IMR-90 (cell line): ENCODE measurements at regions not wholly inside any gene's neighbourhood (a gene's known extent, or its start where the extent isn't known, plus 50 kb on each side); places are given as distances from the start of the nearest gene placed in this dataset.
A peak's percentile ranks its signal among the peaks of the same experiment; 100 is the strongest.

Experiments used
- ATAC-seq: fragments of 200-7000 bp; cut with Tn5 transposase; 2 replicates; pipeline ENCODE4 v1.9.1; 2020; ENCODE audit warnings: low read depth, mild to moderate bottlenecking, moderate library complexity
- BruUV-seq: library from RNA; stranded (reverse); fragments of 400-500 nt; replicated peaks from 2 replicates; lab custom pipeline; 2021; lab: Mats Ljungman, UMichigan
- CTCF ChIA-PET: fragments of 300-600 bp; formaldehyde crosslinking; extraction: SDS; loops from one replicate; lab custom pipeline; 2021; ENCODE audit warnings: antibody characterized with exemption; lab: Yijun Ruan, JAX
- POLR2A ChIA-PET: fragments of 300-600 bp; sonication (Branson Sonifier 250); formaldehyde crosslinking; loops from one replicate; lab custom pipeline; 2022; ENCODE audit warnings: antibody characterized with exemption; ENCODE audit not compliant: unreplicated experiment; lab: Charles Lee
- DNase-seq: peaks from one replicate; pipeline ENCODE4 v3.0.0; 2013
- H2AFZ ChIP-seq: replicated peaks from 2 replicates; pipeline ENCODE3; 2013; ENCODE audit warnings: low read length, mild to moderate bottlenecking; ENCODE audit not compliant: poor library complexity
- H2AK5ac ChIP-seq: 2 replicates; pipeline ENCODE4 v1.6.1; 2013; ENCODE audit warnings: low read depth, low read length, inconsistent platforms
- H2AK9ac ChIP-seq: replicated peaks from 2 replicates; pipeline ENCODE3; 2013; ENCODE audit warnings: mild to moderate bottlenecking, low read depth, low read length, moderate library complexity; ENCODE audit not compliant: poor library complexity
- H2BK120ac ChIP-seq: 2 replicates; pipeline ENCODE4 v1.6.1; 2013; ENCODE audit warnings: low read depth, low read length, inconsistent platforms
- H2BK15ac ChIP-seq: 3 replicates; pipeline ENCODE4 v1.6.1; 2013; ENCODE audit warnings: low read depth, low read length, inconsistent platforms
- H2BK20ac ChIP-seq: 2 replicates; pipeline ENCODE4 v1.6.1; 2013; ENCODE audit warnings: low read depth, mild to moderate bottlenecking, inconsistent platforms, low read length, moderate library complexity
- H2BK5ac ChIP-seq: 2 replicates; pipeline ENCODE4 v1.6.1; 2013; ENCODE audit warnings: mild to moderate bottlenecking, low read depth, low read length, inconsistent platforms; ENCODE audit not compliant: poor library complexity, severe bottlenecking
- H3K14ac ChIP-seq: replicated peaks from 2 replicates; pipeline ENCODE4 v1.6.1; 2013; ENCODE audit warnings: low read depth, low read length, inconsistent platforms
- H3K18ac ChIP-seq: 2 replicates; pipeline ENCODE4 v1.6.1; 2013; ENCODE audit warnings: low read depth, low read length, control low read depth
- H3K23ac ChIP-seq: 2 replicates; pipeline ENCODE4 v1.6.1; 2013; ENCODE audit warnings: low read depth, low read length, inconsistent platforms
- H3K27ac ChIP-seq: 2 replicates; pipeline ENCODE4 v1.5.1; 2013; ENCODE audit warnings: mild to moderate bottlenecking, control low read depth, low read length; ENCODE audit not compliant: insufficient read depth
- H3K27me3 ChIP-seq: 2 replicates; pipeline ENCODE4 v1.6.1; 2013; ENCODE audit warnings: low read length; ENCODE audit not compliant: control insufficient read depth, insufficient read depth
- H3K36me3 ChIP-seq: 2 replicates; pipeline ENCODE4 v1.6.1; 2013; ENCODE audit warnings: low read length, mixed read lengths; ENCODE audit not compliant: control insufficient read depth, insufficient read depth
- H3K4ac ChIP-seq: 2 replicates; pipeline ENCODE4 v1.6.1; 2013; ENCODE audit warnings: low read depth, low read length, inconsistent platforms
- H3K4me1 ChIP-seq: 2 replicates; pipeline ENCODE4 v1.6.1; 2013; ENCODE audit warnings: low read length, mixed read lengths; ENCODE audit not compliant: control insufficient read depth, insufficient read depth
- H3K4me2 ChIP-seq: 2 replicates; pipeline ENCODE4 v1.6.1; 2013; ENCODE audit warnings: low read depth, mild to moderate bottlenecking, control low read depth, low read length, moderate library complexity
- H3K4me3 ChIP-seq: 2 replicates; pipeline ENCODE4 v1.5.1; 2013; ENCODE audit warnings: low read depth, mild to moderate bottlenecking, control low read depth, low read length, moderate library complexity; ENCODE audit not compliant: insufficient read depth
- H3K56ac ChIP-seq: 2 replicates; pipeline ENCODE4 v1.6.1; 2013; ENCODE audit warnings: low read length, inconsistent platforms; ENCODE audit not compliant: insufficient read depth; ENCODE audit errors: extremely low read depth
- H3K79me1 ChIP-seq, 2 experiments: 2 replicates each; pipeline ENCODE4 v1.6.1; 2013; ENCODE audit warnings: low read length in 2 of 2, inconsistent platforms in 1 of 2, low read depth in 1 of 2
- H3K9ac ChIP-seq: 2 replicates; pipeline ENCODE4 v1.6.1; 2013; ENCODE audit warnings: low read depth, low read length, control low read depth
- H3K9me1 ChIP-seq: 2 replicates; pipeline ENCODE4 v1.6.1; 2013; ENCODE audit warnings: low read length, inconsistent platforms; ENCODE audit not compliant: insufficient read depth
- H3K9me3 ChIP-seq: 2 replicates; pipeline ENCODE4 v1.6.1; 2013; ENCODE audit warnings: low read length; ENCODE audit not compliant: control insufficient read depth, insufficient read depth
- H4K20me1 ChIP-seq: 2 replicates; pipeline ENCODE4 v1.6.1; 2013; ENCODE audit warnings: low read length, inconsistent platforms; ENCODE audit not compliant: insufficient read depth
- H4K5ac ChIP-seq: 2 replicates; pipeline ENCODE4 v1.6.1; 2013; ENCODE audit warnings: mild to moderate bottlenecking, low read depth, low read length, control low read depth
- H4K8ac ChIP-seq, 2 experiments: 2 replicates each; pipeline ENCODE4 v1.6.1; 2013; ENCODE audit warnings: low read depth in 2 of 2, low read length in 2 of 2, control low read depth in 1 of 2, inconsistent platforms in 1 of 2
- H4K91ac ChIP-seq: 2 replicates; pipeline ENCODE4 v1.6.1; 2013; ENCODE audit warnings: low read depth, low read length, inconsistent platforms; ENCODE audit not compliant: insufficient read depth
- BHLHE40 ChIP-seq: fragments of 150-350 bp; IDR thresholded peaks from 2 replicates; pipeline ENCODE4 v1.6.1; 2016; ENCODE audit warnings: mild to moderate bottlenecking, low read depth, low read length
- CEBPB ChIP-seq: IDR thresholded peaks from 2 replicates; pipeline ENCODE4 v1.6.1; 2012; ENCODE audit warnings: low read depth, low read length, improper control_type of control experiment
- MAZ ChIP-seq: IDR thresholded peaks from 2 replicates; pipeline ENCODE4 v1.6.1; 2012; ENCODE audit warnings: low read depth, mild to moderate bottlenecking, low read length, improper control_type of control experiment, moderate library complexity, borderline replicate concordance
- MXI1 ChIP-seq: IDR thresholded peaks from 2 replicates; pipeline ENCODE4 v1.6.1; 2012; ENCODE audit warnings: low read depth, mild to moderate bottlenecking, low read length, moderate library complexity, borderline replicate concordance
- RAD21 ChIP-seq: IDR thresholded peaks from 2 replicates; pipeline ENCODE4 v1.6.1; 2012; ENCODE audit warnings: low read length, improper control_type of control experiment
- RCOR1 ChIP-seq: IDR thresholded peaks from 2 replicates; pipeline ENCODE4 v1.6.1; 2012; ENCODE audit warnings: mild to moderate bottlenecking, low read length, improper control_type of control experiment; ENCODE audit not compliant: insufficient replicate concordance
- SMC3 ChIP-seq: fragments of 150-350 bp; IDR thresholded peaks from 2 replicates; pipeline ENCODE4 v1.6.1; 2016; ENCODE audit warnings: low read depth, mild to moderate bottlenecking, antibody characterized with exemption, low read length, moderate library complexity
- dilution Hi-C: fragments of 300-500 bp; cut with HindIII; formaldehyde crosslinking; loops from one replicate; pipeline ENCODE4 v1.14.3; 2018; ENCODE audit warnings: low sequenced_read_pairs; ENCODE audit not compliant: unreplicated experiment
- in situ Hi-C: fragments of 300-500 bp; cut with MboI; formaldehyde crosslinking; loops from 3 replicates; pipeline ENCODE4 v1.14.3; 2019; ENCODE audit warnings: low sequenced_read_pairs, inconsistent platforms, mixed read lengths
- intact Hi-C: fragments of 100-400 bp; cut with micrococcal nuclease; formaldehyde crosslinking; loops from 2 replicates; pipeline ENCODE4 v1.10.0; 2022

- H2BK120ac ChIP-seq: no peak overlapping the region
- ChIA-PET POLR2A (no interaction called here), CTCF (no interaction called here)
- H2BK5ac ChIP-seq: no peak overlapping the region
- no peak overlapping the region for H3K23ac ChIP-seq
- no peaks in the 10 kb centered on the region for H3K9me3 ChIP-seq
- intact Hi-C loops: no loop called here
- no peaks in the 10 kb centered on the region for H3K27me3 ChIP-seq
- H3K14ac ChIP-seq: no peak overlapping the region
- H3K9me1 ChIP-seq: peaks cover 3% of the 10 kb centered on the region; the same call in 1 of the 2 replicates
- no peak overlapping the region for H3K4me3 ChIP-seq
- H3K4me2 ChIP-seq: no peak overlapping the region
- H4K20me1 ChIP-seq: no peaks in the 10 kb centered on the region
- TF ChIP-seq SMC3 (no peak), RAD21 (no peak), MXI1 (no peak), CEBPB (peak; percentile 29; the same call in 1 of the 2 replicates), RCOR1 (no peak), BHLHE40 (no peak), MAZ (no peak)
- dilution Hi-C loops: no loop called here
- BruUV-seq: no TSS peak
- no peak overlapping the region for H3K56ac ChIP-seq
- peaks cover 8% of the 10 kb centered on the region for H3K4me1 ChIP-seq
- ATAC-seq (no peak), DNase-seq (no peak)
- no peak overlapping the region for H2BK15ac ChIP-seq
- H3K36me3 ChIP-seq: no peaks in the 10 kb centered on the region
- no peaks in the 10 kb centered on the region for H3K79me1 ChIP-seq
- no peak overlapping the region for H4K8ac ChIP-seq
- H4K5ac ChIP-seq: no peak overlapping the region
- H3K27ac ChIP-seq: no peak overlapping the region
- in situ Hi-C loops: no loop called here
- H2BK20ac ChIP-seq: no peak overlapping the region
- H3K9ac ChIP-seq: no peak overlapping the region
- H4K91ac ChIP-seq: no peak overlapping the region
- H3K18ac ChIP-seq: no peak overlapping the region
- no peak overlapping the region for H2AK5ac ChIP-seq
- H2AFZ ChIP-seq: no peak overlapping the region
- H3K4ac ChIP-seq: no peak overlapping the region
- H2AK9ac ChIP-seq: no peak overlapping the region
These were observed 333.3 kb upstream of the SEMA3D start for GRCh38 chr7:85520175-85520574.
